Ishikawa (cell line): ENCODE measurements at regions not wholly inside any gene's neighbourhood (a gene's known extent, or its start where the extent isn't known, plus 50 kb on each side); places are given as distances from the start of the nearest gene placed in this dataset.

Experiments
- CEBPB ChIP-seq: IDR thresholded peaks from 2 replicates; pipeline ENCODE4 v1.6.1; 2012
- CREB1 ChIP-seq: IDR thresholded peaks from 2 replicates; pipeline ENCODE4 v1.6.1; 2012; ENCODE audit warnings: low read depth
- EGR1 ChIP-seq: IDR thresholded peaks from 2 replicates; pipeline ENCODE4 v1.6.1; 2012
- EP300 ChIP-seq: IDR thresholded peaks from 2 replicates; pipeline ENCODE4 v1.6.1; 2012; ENCODE audit warnings: borderline replicate concordance
- FOXM1 ChIP-seq: IDR thresholded peaks from 2 replicates; pipeline ENCODE4 v1.6.1; 2012; ENCODE audit warnings: low read depth, borderline replicate concordance
- MAX ChIP-seq: IDR thresholded peaks from 2 replicates; pipeline ENCODE4 v1.6.1; 2012
- NFIC ChIP-seq: IDR thresholded peaks from 2 replicates; pipeline ENCODE4 v1.6.1; 2012
- RAD21 ChIP-seq: IDR thresholded peaks from 2 replicates; pipeline ENCODE4 v1.6.1; 2012; ENCODE audit warnings: low read depth
- REST ChIP-seq: IDR thresholded peaks from 2 replicates; pipeline ENCODE4 v1.6.1; 2012; ENCODE audit warnings: low read depth, mild to moderate bottlenecking
- TAF1 ChIP-seq: IDR thresholded peaks from 2 replicates; pipeline ENCODE4 v1.6.1; 2012; ENCODE audit warnings: low read depth, mild to moderate bottlenecking
- TCF12 ChIP-seq: IDR thresholded peaks from 2 replicates; pipeline ENCODE4 v1.6.1; 2012; ENCODE audit warnings: low read depth
- TEAD4 ChIP-seq: IDR thresholded peaks from 2 replicates; pipeline ENCODE4 v1.6.1; 2012
- USF1 ChIP-seq: IDR thresholded peaks from 2 replicates; pipeline ENCODE4 v1.6.1; 2012
- YY1 ChIP-seq: IDR thresholded peaks from 2 replicates; pipeline ENCODE4 v1.6.1; 2012; ENCODE audit warnings: low read depth
- ZBTB7A ChIP-seq: IDR thresholded peaks from 2 replicates; pipeline ENCODE4 v1.6.1; 2012; ENCODE audit warnings: low read depth

GRCh38 chrX:86887341-86887740 lies 630.3 kb upstream of the KLHL4 start:
- TF ChIP-seq MAX = no peak
- no peak for TF ChIP-seq EGR1
- no peak for TF ChIP-seq EP300
- TF ChIP-seq CREB1 = no peak
- TF ChIP-seq USF1 = no peak
- TF ChIP-seq TEAD4 = no peak
- TF ChIP-seq YY1 = no peak
- TF ChIP-seq NFIC = no peak
- no peak for TF ChIP-seq RAD21
- TF ChIP-seq FOXM1 = no peak
- no peak for TF ChIP-seq TAF1

GRCh38 chrX:86910027-86910426 lies 607.6 kb upstream of the KLHL4 start:
- TF ChIP-seq RAD21 = no peak
- no peak for TF ChIP-seq MAX
- TF ChIP-seq USF1 = no peak
- no peak for TF ChIP-seq REST
- TF ChIP-seq TCF12 = no peak

- TF ChIP-seq CREB1 (no peak), YY1 (no peak), RAD21 (no peak), EP300 (no peak), CEBPB (no peak), USF1 (no peak)
These were observed 606.8 kb upstream of the KLHL4 start for GRCh38 chrX:86910602-86911311.

GRCh38 chrX:86914569-86914968 lies 603.0 kb upstream of the KLHL4 start:
- no peak for TF ChIP-seq FOXM1
- TF ChIP-seq TEAD4 = no peak
- TF ChIP-seq CREB1 = no peak
- TF ChIP-seq EGR1 = no peak
- no peak for TF ChIP-seq TAF1
- no peak for TF ChIP-seq RAD21
- no peak for TF ChIP-seq NFIC
- no peak for TF ChIP-seq ZBTB7A
- TF ChIP-seq TCF12 = no peak
- TF ChIP-seq USF1 = no peak
- no peak for TF ChIP-seq EP300
- no peak for TF ChIP-seq MAX
- no peak for TF ChIP-seq CEBPB

GRCh38 chrX:86917959-86918358 lies 599.6 kb upstream of the KLHL4 start:
- TF ChIP-seq FOXM1 (no peak), ZBTB7A (no peak), REST (no peak), TAF1 (no peak), USF1 (no peak), CREB1 (no peak), TEAD4 (no peak)
